ENCODE measurements at regions not wholly inside any gene's neighbourhood (a gene's known extent, or its start where the extent isn't known, plus 50 kb on each side); places are given as distances from the start of the nearest gene placed in this dataset.

DNA sequence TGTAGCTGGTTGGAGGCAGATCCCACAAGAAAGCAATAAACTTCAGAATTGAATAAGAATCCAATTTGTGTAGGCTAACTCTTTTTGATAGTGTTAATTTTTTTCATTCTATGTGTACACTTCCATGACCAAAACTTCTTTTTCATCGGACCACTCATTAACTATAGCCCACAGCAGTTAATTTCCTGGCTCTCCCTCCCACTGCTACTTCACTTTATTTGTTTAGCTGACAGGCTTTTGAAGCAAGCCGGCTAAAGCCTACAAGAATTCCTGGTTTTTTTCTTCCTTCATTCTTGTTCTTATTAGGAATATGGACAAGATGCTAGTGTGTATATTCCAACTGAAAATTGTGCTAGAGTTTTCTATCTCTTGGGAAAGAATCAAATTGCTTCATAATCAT lies 329.2 kb upstream of the CCNH start:
- no peak overlapping the region for H3K4me3 ChIP-seq
- intact Hi-C loops (cut with DNase I), result no loop called here
- DNase-seq (peak in 1 of 4 donors; percentile 13), ATAC-seq (peak; percentile 22)
- no peaks in the 10 kb centered on the region for H3K9me3 ChIP-seq
- TF ChIP-seq, protein P1, sequence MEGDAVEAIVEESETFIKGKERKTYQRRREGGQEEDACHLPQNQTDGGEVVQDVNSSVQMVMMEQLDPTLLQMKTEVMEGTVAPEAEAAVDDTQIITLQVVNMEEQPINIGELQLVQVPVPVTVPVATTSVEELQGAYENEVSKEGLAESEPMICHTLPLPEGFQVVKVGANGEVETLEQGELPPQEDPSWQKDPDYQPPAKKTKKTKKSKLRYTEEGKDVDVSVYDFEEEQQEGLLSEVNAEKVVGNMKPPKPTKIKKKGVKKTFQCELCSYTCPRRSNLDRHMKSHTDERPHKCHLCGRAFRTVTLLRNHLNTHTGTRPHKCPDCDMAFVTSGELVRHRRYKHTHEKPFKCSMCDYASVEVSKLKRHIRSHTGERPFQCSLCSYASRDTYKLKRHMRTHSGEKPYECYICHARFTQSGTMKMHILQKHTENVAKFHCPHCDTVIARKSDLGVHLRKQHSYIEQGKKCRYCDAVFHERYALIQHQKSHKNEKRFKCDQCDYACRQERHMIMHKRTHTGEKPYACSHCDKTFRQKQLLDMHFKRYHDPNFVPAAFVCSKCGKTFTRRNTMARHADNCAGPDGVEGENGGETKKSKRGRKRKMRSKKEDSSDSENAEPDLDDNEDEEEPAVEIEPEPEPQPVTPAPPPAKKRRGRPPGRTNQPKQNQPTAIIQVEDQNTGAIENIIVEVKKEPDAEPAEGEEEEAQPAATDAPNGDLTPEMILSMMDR (IDR thresholded peaks at IDR 0.05), result no peak
- no peak overlapping the region for H3K27ac ChIP-seq
- no peaks in the 10 kb centered on the region for H3K27me3 ChIP-seq
- H3K36me3 ChIP-seq, result no peaks in the 10 kb centered on the region
- no peaks in the 10 kb centered on the region for H3K4me1 ChIP-seq

DNA sequence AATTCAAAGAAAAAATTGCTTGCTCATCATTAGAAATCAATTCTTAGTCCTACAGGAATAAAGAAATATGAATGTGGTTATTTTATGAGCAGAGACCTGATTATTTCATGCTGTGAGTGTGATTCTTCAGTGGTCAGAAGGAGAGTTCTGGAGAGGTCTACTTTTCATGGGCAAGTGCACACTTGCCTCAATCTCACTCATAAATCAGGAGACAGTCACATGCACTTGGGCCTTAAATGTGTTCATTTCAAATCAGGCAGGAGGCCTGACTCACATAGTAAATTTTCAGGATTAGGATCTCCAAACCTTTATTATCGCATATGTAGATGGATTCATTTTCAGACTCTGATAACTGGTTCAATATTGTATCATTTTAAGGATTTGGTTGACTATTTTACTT lies 323.2 kb upstream of the CCNH start:
- intact Hi-C loops (cut with DNase I), result no loop called here
- ATAC-seq (no peak), DNase-seq (no peak)
- Histone ChIP-seq H3K9me3 (no peaks in the 10 kb centered on the region), H3K27me3 (no peaks in the 10 kb centered on the region), H3K27ac (no peak overlapping the region), H3K36me3 (no peaks in the 10 kb centered on the region), H3K4me1 (no peaks in the 10 kb centered on the region), H3K4me3 (no peak overlapping the region)
- TF ChIP-seq, protein P1 (IDR thresholded peaks at IDR 0.05), result no peak

DNA sequence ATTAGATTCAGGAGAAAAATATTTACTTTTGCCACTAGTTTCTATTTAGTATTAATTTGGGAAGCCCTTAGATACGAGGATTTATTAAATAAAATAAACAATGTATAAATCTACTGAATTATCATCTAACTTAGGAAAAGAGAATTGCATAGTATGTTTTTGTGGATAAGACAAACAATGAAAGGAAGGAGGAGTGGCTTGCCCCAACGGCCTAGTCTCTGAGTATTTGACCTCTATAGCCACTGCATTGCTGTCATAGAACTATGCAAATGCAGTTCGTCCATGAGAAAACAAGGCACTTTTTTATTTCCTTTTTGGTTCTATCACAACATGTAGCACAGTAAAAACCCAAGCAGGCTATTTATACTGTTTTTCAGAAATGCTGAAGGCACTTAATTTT lies 321.2 kb upstream of the CCNH start:
- ATAC-seq (no peak), DNase-seq (no peak)
- H3K4me3 ChIP-seq, result no peak overlapping the region
- H3K27me3 ChIP-seq, result no peaks in the 10 kb centered on the region
- no peaks in the 10 kb centered on the region for H3K9me3 ChIP-seq
- no peaks in the 10 kb centered on the region for H3K4me1 ChIP-seq
- no peaks in the 10 kb centered on the region for H3K36me3 ChIP-seq
- intact Hi-C loops (cut with DNase I), result no loop called here
- H3K27ac ChIP-seq, result no peak overlapping the region
- TF ChIP-seq, protein P1 (IDR thresholded peaks at IDR 0.05), result no peak

DNA sequence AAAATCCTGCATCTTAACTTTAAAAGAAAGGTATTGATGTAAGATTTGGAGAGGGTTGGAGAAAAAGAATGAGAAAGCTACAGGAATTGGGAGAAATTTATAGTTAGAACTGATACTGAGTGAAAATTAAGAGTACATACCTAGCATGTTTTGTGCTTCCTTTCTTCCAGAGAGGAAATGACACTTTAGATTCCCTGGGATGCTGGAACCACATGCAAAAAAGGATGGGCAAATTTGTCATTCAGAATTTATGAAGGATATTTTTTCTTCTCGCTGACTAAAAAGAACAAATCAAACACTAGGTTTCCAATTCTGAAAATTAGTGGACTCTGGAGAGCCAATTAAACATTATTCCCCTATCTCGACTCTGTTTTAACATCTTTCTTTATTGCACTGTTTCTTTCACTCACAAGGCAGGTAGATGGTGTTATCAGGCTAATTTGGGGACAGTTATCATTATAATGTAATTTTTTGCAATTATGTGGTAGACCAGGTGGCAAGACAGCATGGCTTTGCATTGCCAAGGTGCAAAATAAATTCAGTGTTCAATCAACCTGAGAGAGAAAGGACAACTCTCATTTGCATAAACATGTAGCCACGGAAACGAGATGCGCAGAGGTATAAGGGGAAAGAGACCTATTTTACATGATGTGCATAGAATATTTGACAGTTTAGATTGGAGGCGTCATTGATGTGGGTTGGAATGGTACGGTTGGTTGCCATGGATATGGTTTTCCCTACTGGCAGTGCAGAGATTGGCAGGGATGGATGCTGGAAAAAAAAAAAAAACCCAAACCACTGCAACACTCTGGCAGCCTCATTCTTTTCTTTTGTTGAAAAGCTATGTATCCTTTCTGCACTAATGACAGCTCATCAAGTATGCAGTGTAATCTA lies 320.4 kb upstream of the CCNH start:
- H3K4me3 ChIP-seq, result no peak overlapping the region
- no peaks in the 10 kb centered on the region for H3K9me3 ChIP-seq
- TF ChIP-seq, protein P1 (IDR thresholded peaks at IDR 0.05), result no peak
- intact Hi-C loops (cut with DNase I), result no loop called here
- H3K36me3 ChIP-seq, result no peaks in the 10 kb centered on the region
- no peak overlapping the region for H3K27ac ChIP-seq
- no peaks in the 10 kb centered on the region for H3K27me3 ChIP-seq
- ATAC-seq (no peak), DNase-seq (no peak)
- H3K4me1 ChIP-seq, result no peaks in the 10 kb centered on the region

DNA sequence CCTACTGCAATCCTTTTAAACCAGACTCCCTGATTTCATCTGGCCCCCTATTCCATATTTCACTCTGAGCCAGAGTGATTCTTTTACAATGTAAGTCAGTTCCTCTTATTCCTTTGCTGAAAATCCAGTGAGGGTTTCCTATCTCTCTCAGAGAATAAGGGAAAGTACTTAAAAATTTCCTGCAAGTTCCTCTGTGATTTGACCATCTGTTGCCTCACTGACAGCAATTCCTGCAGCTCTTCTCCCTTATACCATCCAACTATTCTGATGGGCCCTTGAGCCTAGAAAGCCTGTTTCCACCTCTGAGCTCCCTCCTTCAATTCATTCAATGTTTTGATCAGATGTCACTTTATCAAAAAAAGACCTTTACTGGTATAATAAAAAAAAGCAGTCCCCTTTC lies 317.1 kb upstream of the CCNH start:
- no peak for DNase-seq

More for the DNA sequence above, 317.1 kb upstream of the CCNH start:
- ATAC-seq, result no peak
- Histone ChIP-seq H3K9me3 (no peaks in the 10 kb centered on the region), H3K4me3 (no peak overlapping the region), H3K36me3 (no peaks in the 10 kb centered on the region), H3K4me1 (no peaks in the 10 kb centered on the region), H3K27ac (no peak overlapping the region), H3K27me3 (no peaks in the 10 kb centered on the region)
- intact Hi-C loops (cut with DNase I), result no loop called here
- TF ChIP-seq, protein P1 (IDR thresholded peaks at IDR 0.05), result no peak

Measured in left lung (tissue), 4 donors.